SKM-1 (cell line): ENCODE measurements at regions not wholly inside any gene's neighbourhood (a gene's known extent, or its start where the extent isn't known, plus 50 kb on each side); places are given as distances from the start of the nearest gene placed in this dataset.
"Not testable (repeated sequence)": the region's sequence is repeated elsewhere in the genome, so short reads cannot be mapped to it uniquely, and the experiment has no call there.

Source experiments
- DNase-seq: peaks from one replicate; lab custom pipeline; 2025; ENCODE audit not compliant: unreplicated experiment; lab: John Stamatoyannopoulos, UW

GRCh38 chr2:180246268-180246667 lies 239.2 kb upstream of the CWC22 start:
- no peak for DNase-seq

GRCh38 chr2:180240774-180241173 lies 233.7 kb upstream of the CWC22 start:
- DNase-seq: no peak

- DNase-seq: no peak
These were observed 231.6 kb upstream of the CWC22 start for GRCh38 chr2:180238729-180239128.

GRCh38 chr2:180236061-180236460 lies 229.0 kb upstream of the CWC22 start:
- not testable (repeated sequence) for DNase-seq

- DNase-seq: not testable (repeated sequence)
These were observed 228.4 kb upstream of the CWC22 start for GRCh38 chr2:180235506-180235905.

- not testable (repeated sequence) for DNase-seq
These were observed 227.9 kb upstream of the CWC22 start for GRCh38 chr2:180234991-180235390.

- no peak for DNase-seq
These were observed 223.9 kb upstream of the CWC22 start for GRCh38 chr2:180231015-180231414.

GRCh38 chr2:180227461-180227860 lies 220.4 kb upstream of the CWC22 start:
- DNase-seq: no peak

GRCh38 chr2:180225118-180225517 lies 218.0 kb upstream of the CWC22 start:
- no peak for DNase-seq

- DNase-seq: no peak
These were observed 215.5 kb upstream of the CWC22 start for GRCh38 chr2:180222644-180223043.

GRCh38 chr2:180219491-180219890 lies 212.4 kb upstream of the CWC22 start:
- no peak for DNase-seq

- DNase-seq: no peak
These were observed 201.7 kb upstream of the CWC22 start for GRCh38 chr2:180208841-180209240.

GRCh38 chr2:180205621-180206235 lies 198.6 kb upstream of the CWC22 start:
- DNase-seq: no peak

- no peak for DNase-seq
These were observed 196.9 kb upstream of the CWC22 start for GRCh38 chr2:180203972-180204371.

- no peak for DNase-seq
These were observed 195.4 kb upstream of the CWC22 start for GRCh38 chr2:180202467-180202951.

- no peak for DNase-seq
These were observed 189.4 kb upstream of the CWC22 start for GRCh38 chr2:180196419-180196977.

- DNase-seq: no peak
These were observed 188.8 kb upstream of the CWC22 start for GRCh38 chr2:180195847-180196246.

- DNase-seq: no peak
These were observed 184.5 kb upstream of the CWC22 start for GRCh38 chr2:180191432-180192124.

GRCh38 chr2:180190851-180191250 lies 183.8 kb upstream of the CWC22 start:
- no peak for DNase-seq

GRCh38 chr2:180187611-180188010 lies 180.5 kb upstream of the CWC22 start:
- no peak for DNase-seq

GRCh38 chr2:180184506-180184905 lies 177.4 kb upstream of the CWC22 start:
- no peak for DNase-seq

- no peak for DNase-seq
These were observed 173.4 kb upstream of the CWC22 start for GRCh38 chr2:180180511-180180910.
